ENCODE measurements at regions not wholly inside any gene's neighbourhood (a gene's known extent, or its start where the extent isn't known, plus 50 kb on each side); places are given as distances from the start of the nearest gene placed in this dataset.

DNA sequence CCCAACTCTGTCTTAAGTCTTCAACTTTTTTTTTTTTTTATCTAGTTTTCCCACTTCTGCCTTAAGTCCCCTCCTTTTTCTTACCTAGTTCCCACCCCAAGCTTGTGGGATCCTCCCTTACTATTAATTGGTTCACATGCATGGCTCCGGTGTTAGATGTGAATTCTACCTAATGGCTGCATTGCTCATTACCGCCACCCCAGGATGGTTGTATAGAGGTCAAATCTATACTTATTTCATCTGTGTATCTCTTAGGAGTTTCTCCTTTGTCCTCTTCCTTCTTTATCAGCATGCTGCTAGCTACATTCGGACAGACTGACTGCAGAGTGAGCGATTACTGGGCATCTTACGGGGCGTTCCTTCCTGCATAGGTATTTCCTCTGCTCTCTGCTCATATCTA, 605.7 kb upstream of the GRM7 start:
- Histone ChIP-seq H3K4me1 (no peaks in the 10 kb centered on the region), H3K27ac (no peak overlapping the region), H3K9me3 (no peaks in the 10 kb centered on the region), H3K4me3 (no peak overlapping the region), H3K36me3 (no peaks in the 10 kb centered on the region), H3K27me3 (no peaks in the 10 kb centered on the region)
- TF ChIP-seq, protein P1, sequence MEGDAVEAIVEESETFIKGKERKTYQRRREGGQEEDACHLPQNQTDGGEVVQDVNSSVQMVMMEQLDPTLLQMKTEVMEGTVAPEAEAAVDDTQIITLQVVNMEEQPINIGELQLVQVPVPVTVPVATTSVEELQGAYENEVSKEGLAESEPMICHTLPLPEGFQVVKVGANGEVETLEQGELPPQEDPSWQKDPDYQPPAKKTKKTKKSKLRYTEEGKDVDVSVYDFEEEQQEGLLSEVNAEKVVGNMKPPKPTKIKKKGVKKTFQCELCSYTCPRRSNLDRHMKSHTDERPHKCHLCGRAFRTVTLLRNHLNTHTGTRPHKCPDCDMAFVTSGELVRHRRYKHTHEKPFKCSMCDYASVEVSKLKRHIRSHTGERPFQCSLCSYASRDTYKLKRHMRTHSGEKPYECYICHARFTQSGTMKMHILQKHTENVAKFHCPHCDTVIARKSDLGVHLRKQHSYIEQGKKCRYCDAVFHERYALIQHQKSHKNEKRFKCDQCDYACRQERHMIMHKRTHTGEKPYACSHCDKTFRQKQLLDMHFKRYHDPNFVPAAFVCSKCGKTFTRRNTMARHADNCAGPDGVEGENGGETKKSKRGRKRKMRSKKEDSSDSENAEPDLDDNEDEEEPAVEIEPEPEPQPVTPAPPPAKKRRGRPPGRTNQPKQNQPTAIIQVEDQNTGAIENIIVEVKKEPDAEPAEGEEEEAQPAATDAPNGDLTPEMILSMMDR (IDR thresholded peaks at IDR 0.05) = no peak
- TF ChIP-seq POLR2A (IDR thresholded peaks at IDR 0.05) (no peak), EP300 (IDR thresholded peaks at IDR 0.05) (no peak), POLR2AphosphoS5 (IDR thresholded peaks at IDR 0.05) (no peak)
- DNase-seq (ENCODE audit: low spot score in 2 of 2) = no peak
- 97% methylated on average over 6 of the region's 6 CpGs for WGBS

DNA sequence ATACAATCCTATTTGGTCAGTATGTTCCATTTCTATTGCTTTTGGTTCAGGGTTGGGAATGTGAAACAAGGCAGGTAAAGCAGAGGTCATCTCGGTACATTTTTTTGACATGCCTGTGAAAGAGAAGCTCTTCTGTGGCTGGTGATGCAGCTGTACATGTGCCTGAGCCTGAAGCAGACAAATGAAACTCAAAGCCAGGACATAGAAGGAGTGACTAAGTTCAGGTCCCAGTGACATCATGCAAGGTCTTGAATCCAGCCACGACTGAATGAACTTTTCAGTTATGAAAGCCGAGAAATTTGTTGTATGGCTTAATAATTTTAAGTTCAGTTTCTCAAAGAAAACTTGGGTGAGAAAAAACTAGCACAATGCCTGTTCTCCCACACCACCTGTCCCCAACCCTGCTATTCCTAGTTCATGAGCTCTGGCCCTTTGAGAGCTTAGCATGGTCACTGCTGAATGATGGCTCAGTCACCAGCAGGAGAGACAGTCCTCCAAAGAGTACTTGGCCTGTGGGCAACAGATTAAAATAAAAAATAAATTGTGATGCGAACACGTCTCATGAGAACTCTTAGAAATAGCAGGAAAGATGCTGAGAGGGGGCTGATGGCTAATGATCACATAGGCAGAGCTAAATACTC, 600.2 kb upstream of the GRM7 start:
- no peaks in the 10 kb centered on the region for H3K36me3 ChIP-seq
- no peaks in the 10 kb centered on the region for H3K27me3 ChIP-seq
- no peaks in the 10 kb centered on the region for H3K9me3 ChIP-seq
- 83% methylated on average over 5 of the region's 5 CpGs for WGBS
- no peak for DNase-seq (ENCODE audit: low spot score in 2 of 2)
- no peaks in the 10 kb centered on the region for H3K4me1 ChIP-seq
- no peak for TF ChIP-seq POLR2A (IDR thresholded peaks at IDR 0.05)
- TF ChIP-seq, protein P1 (IDR thresholded peaks at IDR 0.05) = no peak
- H3K27ac ChIP-seq = no peak overlapping the region
- no peak overlapping the region for H3K4me3 ChIP-seq

DNA sequence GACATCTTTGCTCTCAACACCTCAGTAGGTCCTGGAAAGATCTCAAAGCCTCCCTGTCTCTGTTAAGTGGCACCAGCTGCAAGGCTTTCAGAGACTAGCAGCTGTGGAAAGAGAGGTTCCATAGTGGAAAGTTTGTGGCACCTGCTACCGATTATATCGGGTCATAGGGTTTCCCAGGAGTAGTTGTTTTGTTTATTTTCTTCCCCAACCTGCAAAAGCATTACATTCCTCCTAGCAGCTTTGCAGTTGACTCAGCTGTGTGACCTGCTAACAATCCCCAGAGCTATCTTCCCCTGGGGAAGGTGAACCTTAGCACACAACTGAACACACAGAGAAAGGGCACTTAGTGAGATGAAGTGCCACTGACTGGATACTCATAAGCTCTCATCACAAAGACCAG, 598.9 kb upstream of the GRM7 start:
- H3K4me1 ChIP-seq = no peaks in the 10 kb centered on the region
- TF ChIP-seq POLR2A (IDR thresholded peaks at IDR 0.05) = no peak
- no peak for TF ChIP-seq POLR2AphosphoS5 (IDR thresholded peaks at IDR 0.05)
- no peak for TF ChIP-seq EP300 (IDR thresholded peaks at IDR 0.05)
- TF ChIP-seq, protein P1 (IDR thresholded peaks at IDR 0.05) = no peak
- no peak overlapping the region for H3K4me3 ChIP-seq
- no peak for DNase-seq (ENCODE audit: low spot score in 2 of 2)
- no peaks in the 10 kb centered on the region for H3K9me3 ChIP-seq
- WGBS = 93% methylated on average over 2 of the region's 2 CpGs
- no peaks in the 10 kb centered on the region for H3K36me3 ChIP-seq
- H3K27me3 ChIP-seq = no peaks in the 10 kb centered on the region
- no peak overlapping the region for H3K27ac ChIP-seq

DNA sequence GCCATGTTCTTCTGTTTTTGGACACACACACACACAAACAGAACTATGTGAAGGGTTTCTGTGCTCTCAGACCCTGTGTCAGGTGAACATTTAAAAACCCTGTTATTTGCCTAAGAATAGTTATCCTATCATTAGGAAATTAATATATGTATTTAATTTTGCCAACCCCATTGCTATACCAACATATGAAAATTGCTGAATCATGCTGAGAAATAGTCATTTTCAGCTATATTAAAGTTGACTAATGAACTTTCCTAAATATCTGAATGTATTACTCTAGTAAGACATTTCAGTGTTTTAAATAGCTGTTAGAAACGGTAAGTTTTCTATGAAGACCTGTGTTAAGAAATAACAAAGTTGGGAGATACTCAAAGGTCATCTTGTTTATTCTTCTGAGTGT, 596.9 kb upstream of the GRM7 start:
- Histone ChIP-seq H3K4me1 (no peaks in the 10 kb centered on the region), H3K4me3 (no peak overlapping the region), H3K9me3 (no peaks in the 10 kb centered on the region), H3K27me3 (no peaks in the 10 kb centered on the region), H3K27ac (no peak overlapping the region), H3K36me3 (no peaks in the 10 kb centered on the region)
- no peak for DNase-seq (ENCODE audit: low spot score in 2 of 2)
- TF ChIP-seq EP300 (IDR thresholded peaks at IDR 0.05) (no peak), POLR2AphosphoS5 (IDR thresholded peaks at IDR 0.05) (no peak), POLR2A (IDR thresholded peaks at IDR 0.05) (no peak)
- TF ChIP-seq, protein P1 (IDR thresholded peaks at IDR 0.05) = no peak
- 82% methylated on average over 1 of the region's 1 CpG for WGBS

DNA sequence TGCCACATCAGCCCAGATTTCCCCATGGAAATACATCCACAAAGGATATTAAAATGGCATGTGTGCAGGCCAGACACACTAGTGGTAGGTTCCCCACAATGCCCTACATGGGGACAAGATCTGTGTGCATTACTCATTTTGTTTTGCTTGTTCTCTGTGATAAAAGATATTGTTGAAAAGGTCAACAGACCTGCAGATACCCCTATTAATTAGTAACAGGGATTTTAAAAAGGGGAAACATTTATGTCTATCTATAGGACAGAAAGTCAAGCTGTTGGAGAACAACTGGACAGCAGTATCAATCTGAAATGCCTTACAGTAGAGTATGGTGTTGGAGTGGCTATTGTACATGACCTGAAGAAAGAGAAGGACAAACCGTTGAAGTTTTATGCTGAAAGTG, 596.0 kb upstream of the GRM7 start:
- Histone ChIP-seq H3K27me3 (no peaks in the 10 kb centered on the region), H3K27ac (no peak overlapping the region)

DNA sequence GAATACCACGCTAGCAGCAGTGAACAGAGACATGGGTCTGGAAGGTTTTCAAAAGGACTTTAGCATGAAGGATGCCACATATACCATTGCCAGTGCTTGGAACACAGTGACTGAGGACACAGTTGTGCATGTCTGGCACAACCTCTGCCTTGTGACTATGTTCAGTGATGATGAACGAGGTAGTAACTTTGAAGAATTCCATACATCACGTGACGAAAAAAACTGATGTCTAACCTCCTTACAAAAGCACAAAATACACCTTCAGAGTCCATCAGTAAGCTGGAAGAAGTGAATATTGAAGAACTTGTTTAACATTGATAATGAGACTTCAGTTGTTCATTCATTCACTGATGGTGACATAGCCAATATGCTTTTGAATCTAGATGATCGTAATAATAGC, 594.8 kb upstream of the GRM7 start:
- WGBS = 66% methylated on average over 5 of the region's 5 CpGs
- no peak for DNase-seq (ENCODE audit: low spot score in 2 of 2)
- H3K27ac ChIP-seq = no peak overlapping the region
- H3K36me3 ChIP-seq = no peaks in the 10 kb centered on the region
- no peaks in the 10 kb centered on the region for H3K9me3 ChIP-seq
- no peak overlapping the region for H3K4me3 ChIP-seq
- no peaks in the 10 kb centered on the region for H3K27me3 ChIP-seq
- H3K4me1 ChIP-seq = no peaks in the 10 kb centered on the region
- no peak for TF ChIP-seq EP300 (IDR thresholded peaks at IDR 0.05)
- no peak for TF ChIP-seq POLR2AphosphoS5 (IDR thresholded peaks at IDR 0.05)
- no peak for TF ChIP-seq POLR2A (IDR thresholded peaks at IDR 0.05)
- TF ChIP-seq, protein P1 (IDR thresholded peaks at IDR 0.05) = no peak

More for the DNA sequence above, 596.0 kb upstream of the GRM7 start:
- no peak for DNase-seq (ENCODE audit: low spot score in 2 of 2)
- H3K4me1 ChIP-seq = no peaks in the 10 kb centered on the region
- H3K36me3 ChIP-seq = no peaks in the 10 kb centered on the region
- WGBS = 74% methylated on average over 1 of the region's 1 CpG
- TF ChIP-seq POLR2A (IDR thresholded peaks at IDR 0.05) (no peak), EP300 (IDR thresholded peaks at IDR 0.05) (no peak), POLR2AphosphoS5 (IDR thresholded peaks at IDR 0.05) (no peak)
- H3K4me3 ChIP-seq = no peak overlapping the region
- no peaks in the 10 kb centered on the region for H3K9me3 ChIP-seq
